ENCODE measurements at regions not wholly inside any gene's neighbourhood (a gene's known extent, or its start where the extent isn't known, plus 50 kb on each side); places are given as distances from the start of the nearest gene placed in this dataset.

DNA sequence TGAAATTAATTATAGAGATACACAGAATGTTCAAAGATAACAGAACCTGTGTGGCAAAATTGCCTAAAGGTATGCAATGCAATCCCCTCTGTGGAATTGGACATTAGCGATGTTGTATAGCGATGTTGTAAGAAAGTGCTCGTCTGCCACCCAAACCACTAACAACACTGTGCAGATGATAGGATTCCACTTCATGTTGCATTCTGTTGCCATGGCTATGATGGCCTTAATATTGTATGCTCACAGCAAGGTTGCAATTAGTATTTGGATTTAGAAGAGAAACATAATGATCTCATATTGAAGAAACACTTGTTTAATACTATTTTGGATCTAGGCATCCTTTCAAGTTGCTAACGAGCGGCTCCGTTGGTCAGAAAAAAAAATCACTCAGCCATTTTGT, 260.3 kb downstream of the BCAT1 start:
- no peak overlapping the region for H3K27ac ChIP-seq
- no peak for DNase-seq
- WGBS, 2 donors = 85 to 90% methylated on average over 6 of the region's 6 CpGs
- no peak overlapping the region for H3K4me3 ChIP-seq
- no peaks in the 10 kb centered on the region for H3K27me3 ChIP-seq
- H3K9me3 ChIP-seq = no peaks in the 10 kb centered on the region
- intact Hi-C loops (cut with DNase I) = no loop called here
- H3K4me1 ChIP-seq = no peaks in the 10 kb centered on the region
- TF ChIP-seq, protein P1, sequence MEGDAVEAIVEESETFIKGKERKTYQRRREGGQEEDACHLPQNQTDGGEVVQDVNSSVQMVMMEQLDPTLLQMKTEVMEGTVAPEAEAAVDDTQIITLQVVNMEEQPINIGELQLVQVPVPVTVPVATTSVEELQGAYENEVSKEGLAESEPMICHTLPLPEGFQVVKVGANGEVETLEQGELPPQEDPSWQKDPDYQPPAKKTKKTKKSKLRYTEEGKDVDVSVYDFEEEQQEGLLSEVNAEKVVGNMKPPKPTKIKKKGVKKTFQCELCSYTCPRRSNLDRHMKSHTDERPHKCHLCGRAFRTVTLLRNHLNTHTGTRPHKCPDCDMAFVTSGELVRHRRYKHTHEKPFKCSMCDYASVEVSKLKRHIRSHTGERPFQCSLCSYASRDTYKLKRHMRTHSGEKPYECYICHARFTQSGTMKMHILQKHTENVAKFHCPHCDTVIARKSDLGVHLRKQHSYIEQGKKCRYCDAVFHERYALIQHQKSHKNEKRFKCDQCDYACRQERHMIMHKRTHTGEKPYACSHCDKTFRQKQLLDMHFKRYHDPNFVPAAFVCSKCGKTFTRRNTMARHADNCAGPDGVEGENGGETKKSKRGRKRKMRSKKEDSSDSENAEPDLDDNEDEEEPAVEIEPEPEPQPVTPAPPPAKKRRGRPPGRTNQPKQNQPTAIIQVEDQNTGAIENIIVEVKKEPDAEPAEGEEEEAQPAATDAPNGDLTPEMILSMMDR (IDR thresholded peaks at IDR 0.05) = no peak
- no peak for TF ChIP-seq POLR2A (IDR thresholded peaks at IDR 0.05)
- no peaks in the 10 kb centered on the region for H3K36me3 ChIP-seq

DNA sequence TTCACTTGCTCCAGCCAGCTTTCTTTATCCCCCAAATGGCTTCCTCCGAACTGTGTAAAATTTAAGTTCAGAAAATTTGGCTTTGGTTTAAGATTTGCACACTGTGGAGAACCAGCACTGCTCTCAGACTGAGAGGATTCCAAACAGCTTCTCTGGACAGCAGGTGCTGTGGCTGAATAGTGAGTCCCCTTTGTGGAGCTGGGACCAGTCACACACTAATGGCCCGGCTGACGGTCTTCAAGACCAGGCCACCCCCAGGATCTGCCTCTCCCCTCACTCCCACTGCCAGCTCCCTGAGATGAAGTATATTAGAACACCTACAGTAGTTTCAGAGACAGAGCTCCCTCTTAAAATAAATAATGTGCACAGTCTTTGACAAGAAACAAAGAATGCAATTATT, 267.3 kb downstream of the BCAT1 start:
- TF ChIP-seq POLR2A (IDR thresholded peaks at IDR 0.05) = no peak
- TF ChIP-seq, protein P1 (IDR thresholded peaks at IDR 0.05) = no peak
- intact Hi-C loops (cut with DNase I) = no loop called here
- Histone ChIP-seq H3K36me3 (no peaks in the 10 kb centered on the region), H3K4me3 (no peak overlapping the region), H3K27me3 (no peaks in the 10 kb centered on the region), H3K9me3 (no peaks in the 10 kb centered on the region), H3K27ac (no peak overlapping the region), H3K4me1 (no peaks in the 10 kb centered on the region)
- no peak for DNase-seq
- 83 to 95% methylated on average over 3 of the region's 3 CpGs for WGBS, 2 donors

DNA sequence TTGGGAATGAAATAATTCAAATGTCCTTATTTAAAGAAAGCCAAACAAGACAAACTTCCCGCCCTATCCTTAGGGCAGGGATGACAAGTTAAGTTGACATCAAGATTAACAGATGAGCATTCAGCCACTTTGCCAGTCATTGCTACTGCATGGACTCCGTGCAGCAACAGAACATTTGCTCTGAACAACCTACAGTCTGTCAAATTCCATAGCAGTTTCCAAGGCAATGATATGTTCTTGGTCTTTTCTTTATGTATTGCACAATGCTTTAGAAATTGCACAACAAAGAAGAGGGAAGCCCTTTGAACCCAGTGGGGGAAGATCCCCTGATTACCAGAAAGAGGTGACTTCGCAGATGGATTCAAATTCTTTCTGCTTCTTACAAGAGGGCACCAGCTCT, 269.8 kb downstream of the BCAT1 start:
- no peaks in the 10 kb centered on the region for H3K27me3 ChIP-seq
- intact Hi-C loops (cut with DNase I) = no loop called here
- no peaks in the 10 kb centered on the region for H3K4me1 ChIP-seq
- TF ChIP-seq, protein P1 (IDR thresholded peaks at IDR 0.05) = no peak
- TF ChIP-seq POLR2A (IDR thresholded peaks at IDR 0.05) = no peak
- H3K9me3 ChIP-seq = no peaks in the 10 kb centered on the region
- WGBS, 2 donors = 30 to 43% methylated on average over 3 of the region's 3 CpGs
- no peak overlapping the region for H3K27ac ChIP-seq
- no peak overlapping the region for H3K4me3 ChIP-seq
- DNase-seq = no peak
- H3K36me3 ChIP-seq = no peaks in the 10 kb centered on the region

DNA sequence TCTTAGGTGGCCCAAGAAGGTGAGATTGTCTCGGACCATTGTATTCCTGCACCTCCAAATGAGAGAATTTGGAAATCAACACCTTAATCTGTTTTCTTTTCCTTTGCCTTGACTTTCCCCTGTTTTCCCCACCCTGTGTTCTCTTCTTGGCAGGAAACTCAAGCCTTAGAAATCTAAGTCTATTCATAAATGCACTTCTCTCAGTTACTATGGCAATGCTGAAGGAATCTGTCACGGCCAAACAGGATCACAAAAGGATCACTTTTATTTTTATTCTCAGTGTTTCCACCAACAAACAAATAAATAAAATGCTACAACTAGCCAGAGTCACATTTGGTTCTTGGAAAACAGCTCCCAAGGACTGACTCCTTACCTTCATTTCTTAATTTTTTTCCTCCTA, 270.5 kb downstream of the BCAT1 start:
- Histone ChIP-seq H3K9me3 (no peaks in the 10 kb centered on the region), H3K4me3 (no peak overlapping the region), H3K36me3 (no peaks in the 10 kb centered on the region), H3K4me1 (no peaks in the 10 kb centered on the region), H3K27me3 (no peaks in the 10 kb centered on the region), H3K27ac (no peak overlapping the region)
- 42 to 50% methylated on average over 2 of the region's 2 CpGs for WGBS, 2 donors
- no peak for DNase-seq
- intact Hi-C loops (cut with DNase I) = no loop called here
- no peak for TF ChIP-seq POLR2A (IDR thresholded peaks at IDR 0.05)
- TF ChIP-seq, protein P1 (IDR thresholded peaks at IDR 0.05) = no peak

DNA sequence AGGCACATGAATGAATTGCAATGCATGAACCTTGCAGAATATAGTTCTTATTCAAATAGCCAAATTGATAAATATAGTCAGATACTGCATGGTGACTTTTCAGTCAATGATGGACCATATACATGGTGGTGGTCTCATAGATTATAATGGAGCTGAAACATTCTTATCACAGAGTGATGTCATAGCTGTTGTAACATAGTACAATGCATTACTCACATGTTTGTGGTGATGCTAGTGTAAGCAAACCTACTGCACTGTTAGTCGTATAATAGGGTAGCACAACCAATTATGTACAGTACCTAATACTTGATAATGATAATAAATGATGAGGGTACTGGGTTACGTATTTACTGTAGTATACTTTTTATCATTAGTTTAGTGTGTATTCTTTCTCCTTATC, 280.3 kb downstream of the BCAT1 start:
- Histone ChIP-seq H3K36me3 (no peaks in the 10 kb centered on the region), H3K9me3 (no peaks in the 10 kb centered on the region), H3K4me3 (no peak overlapping the region), H3K4me1 (no peaks in the 10 kb centered on the region), H3K27ac (no peak overlapping the region), H3K27me3 (no peaks in the 10 kb centered on the region)
- DNase-seq = no peak
- intact Hi-C loops (cut with DNase I) = no loop called here
- WGBS, 2 donors = 47 to 74% methylated on average over 2 of the region's 2 CpGs
- no peak for TF ChIP-seq POLR2A (IDR thresholded peaks at IDR 0.05)
- TF ChIP-seq, protein P1 (IDR thresholded peaks at IDR 0.05) = no peak
